HepG2 (cell line): ENCODE measurements at regions not wholly inside any gene's neighbourhood (a gene's known extent, or its start where the extent isn't known, plus 50 kb on each side); places are given as distances from the start of the nearest gene placed in this dataset.

Experiments
- AHR ChIP-seq: IDR thresholded peaks from 2 replicates; pipeline ENCODE4 v1.6.1; 2018; ENCODE audit warnings: missing genetic modification reagents, missing compliant biosample characterization
- ARID5B ChIP-seq: IDR thresholded peaks from 2 replicates; pipeline ENCODE4 v1.4.0; 2020; ENCODE audit warnings: mild to moderate bottlenecking, missing genetic modification reagents
- BCL6 ChIP-seq: IDR thresholded peaks from 2 replicates; pipeline ENCODE4 v1.6.1; 2016; ENCODE audit warnings: missing genetic modification reagents, missing compliant biosample characterization
- DBP ChIP-seq: sonication (generic); formaldehyde crosslinking; IDR thresholded peaks from 2 replicates; pipeline ENCODE4 v1.4.0; 2020; ENCODE audit warnings: missing genetic modification reagents; ENCODE audit errors: not compliant biosample characterization
- EHMT2 ChIP-seq: fragments of 200-600 bp; sonication (generic); IDR thresholded peaks from 2 replicates; pipeline ENCODE4 v1.7.0; 2017; ENCODE audit warnings: antibody characterized with exemption, low read depth, low read length, borderline replicate concordance
- HDAC1 ChIP-seq: sonication (generic); formaldehyde crosslinking; IDR thresholded peaks from 2 replicates; pipeline ENCODE4 v1.5.1; 2020; ENCODE audit warnings: mild to moderate bottlenecking, missing genetic modification reagents
- LCORL ChIP-seq, 2 experiments: fragments of 450-650 bp in 1 of 2; sonication (generic) in 1 of 2; formaldehyde crosslinking in 1 of 2; IDR thresholded peaks; 2 replicates each; pipeline versions ENCODE4 v1.5.0 to v1.6.1; 2017 to 2020; ENCODE audit warnings: antibody characterized with exemption in 1 of 2, missing genetic modification reagents in 1 of 2
- MED8 ChIP-seq: sonication (generic); formaldehyde crosslinking; IDR thresholded peaks from 2 replicates; pipeline ENCODE4 v1.8.1; 2023; ENCODE audit warnings: mild to moderate bottlenecking, missing genetic modification reagents; ENCODE audit not compliant: insufficient replicate concordance
- NFYC ChIP-seq: IDR thresholded peaks from 2 replicates; pipeline ENCODE4 v1.6.1; 2016; ENCODE audit warnings: missing genetic modification reagents, missing compliant biosample characterization
- PAF1 ChIP-seq: IDR thresholded peaks from 2 replicates; pipeline ENCODE4 v1.6.1; 2016; ENCODE audit warnings: missing genetic modification reagents, missing compliant biosample characterization
- PCBP1 ChIP-seq: fragments of 200-400 bp; formaldehyde crosslinking; IDR thresholded peaks from 2 replicates; pipeline ENCODE4 v1.6.1; 2017; ENCODE audit warnings: mild to moderate bottlenecking, low read depth, low read length, borderline replicate concordance
- PPARG ChIP-seq: conservative IDR thresholded peaks from 2 replicates; pipeline ENCODE4 v1.6.1; 2016; ENCODE audit warnings: missing biosample characterization, missing genetic modification reagents
- RFX3 ChIP-seq: IDR thresholded peaks from 2 replicates; pipeline ENCODE4 v1.6.1; 2016; ENCODE audit warnings: missing biosample characterization, missing genetic modification reagents
- RXRA ChIP-seq: sonication (generic); formaldehyde crosslinking; IDR thresholded peaks from 2 replicates; pipeline ENCODE4 v1.5.1; 2020; ENCODE audit warnings: missing genetic modification reagents
- SOX5 ChIP-seq: IDR thresholded peaks from 2 replicates; pipeline ENCODE4 v1.6.1; 2016; ENCODE audit warnings: borderline replicate concordance
- TBX2 ChIP-seq: sonication (generic); formaldehyde crosslinking; IDR thresholded peaks from 2 replicates; pipeline ENCODE4 v1.5.0; 2020; ENCODE audit warnings: missing genetic modification reagents, mild to moderate bottlenecking, borderline replicate concordance
- TBX3 ChIP-seq: fragments of 450-650 bp; IDR thresholded peaks from 2 replicates; pipeline ENCODE4 v1.6.1; 2017; ENCODE audit warnings: antibody characterized with exemption, mild to moderate bottlenecking, inconsistent platforms, borderline replicate concordance
- ZBTB8A ChIP-seq: sonication (generic); formaldehyde crosslinking; IDR thresholded peaks from 2 replicates; pipeline ENCODE4 v1.4.0; 2020; ENCODE audit warnings: mild to moderate bottlenecking, low read depth, missing genetic modification reagents, borderline replicate concordance
- ZGPAT ChIP-seq: IDR thresholded peaks from 2 replicates; pipeline ENCODE4 v1.6.1; 2016; ENCODE audit warnings: mild to moderate bottlenecking
- ZNF331 ChIP-seq: sonication (generic); formaldehyde crosslinking; IDR thresholded peaks from 2 replicates; pipeline ENCODE4 v1.4.0; 2020; ENCODE audit warnings: missing genetic modification reagents
- ZNF446 ChIP-seq: sonication (generic); formaldehyde crosslinking; IDR thresholded peaks from 2 replicates; pipeline ENCODE4 v1.5.0; 2020; ENCODE audit warnings: mild to moderate bottlenecking, missing genetic modification reagents
- ZNF562 ChIP-seq: sonication (generic); formaldehyde crosslinking; IDR thresholded peaks from 2 replicates; pipeline ENCODE4 v1.8.0; 2022; ENCODE audit warnings: missing genetic modification reagents, borderline replicate concordance
- ZNF563 ChIP-seq: sonication (generic); formaldehyde crosslinking; IDR thresholded peaks from 2 replicates; pipeline ENCODE4 v1.8.0; 2022; ENCODE audit warnings: mild to moderate bottlenecking, moderate library complexity, missing genetic modification reagents
- ZNF644 ChIP-seq: IDR thresholded peaks from 2 replicates; pipeline ENCODE4 v1.6.1; 2016; ENCODE audit warnings: low read depth
- ZNF670 ChIP-seq: sonication (generic); formaldehyde crosslinking; IDR thresholded peaks from 2 replicates; pipeline ENCODE4 v1.8.0; 2022; ENCODE audit warnings: mild to moderate bottlenecking, missing genetic modification reagents, borderline replicate concordance
- ZSCAN30 ChIP-seq: sonication (generic); formaldehyde crosslinking; IDR thresholded peaks from 2 replicates; pipeline ENCODE4 v1.5.0; 2020; ENCODE audit warnings: mild to moderate bottlenecking, missing genetic modification reagents

- TF ChIP-seq DBP: no peak
- peak; percentile 69; the same call in 1 of the 2 replicates for TF ChIP-seq PPARG
- no peak for TF ChIP-seq ZSCAN30 (CRISPR knock-in tag)
- TF ChIP-seq MED8: peak; percentile 26
- TF ChIP-seq SOX5 (CRISPR knock-in tag): peak; percentile 72; the same call in 1 of the 2 replicates
- no peak for TF ChIP-seq ZNF446 (CRISPR knock-in tag)
- TF ChIP-seq LCORL (IDR thresholded peaks at IDR 0.05): no peak
- peak; percentile 54; the same call in 1 of the 2 replicates for TF ChIP-seq LCORL (CRISPR knock-in tag; IDR thresholded peaks at IDR 0.05)
- no peak for TF ChIP-seq NFYC (CRISPR knock-in tag)
- TF ChIP-seq AHR (CRISPR knock-in tag): no peak
- peak; percentile 88 for TF ChIP-seq ARID5B (CRISPR knock-in tag)
- TF ChIP-seq PAF1: no peak
- 0 out of 2 replicates have a peak, but pooled peaks have one; percentile 25 for TF ChIP-seq ZNF644 (CRISPR knock-in tag)
- TF ChIP-seq TBX2 (CRISPR knock-in tag): peak; percentile 52; the same call in 1 of the 2 replicates
- TF ChIP-seq HDAC1 (CRISPR knock-in tag): 0 out of 2 replicates have a peak, but pooled peaks have one; percentile 31
- TF ChIP-seq RFX3 (CRISPR knock-in tag): no peak
- 0 out of 2 replicates have a peak, but pooled peaks have one; percentile 21 for TF ChIP-seq ZGPAT (CRISPR knock-in tag)
- TF ChIP-seq ZNF670: no peak
- TF ChIP-seq PCBP1: no peak
- TF ChIP-seq ZNF562 (CRISPR knock-in tag): no peak
- peak; percentile 85; the same call in 1 of the 2 replicates for TF ChIP-seq RXRA (CRISPR knock-in tag)
- no peak for TF ChIP-seq ZNF563 (CRISPR knock-in tag)
- no peak for TF ChIP-seq TBX3
- peak; percentile 54; the same call in 1 of the 2 replicates for TF ChIP-seq EHMT2
- TF ChIP-seq ZNF331 (CRISPR knock-in tag): peak; percentile 55; the same call in 1 of the 2 replicates
- TF ChIP-seq BCL6: peak; percentile 81
- TF ChIP-seq ZBTB8A (CRISPR knock-in tag): no peak
Measured at GRCh38 chr11:27274854-27275395, 88.1 kb downstream of the CCDC34 start (continued).
